ENCODE measurements at regions not wholly inside any gene's neighbourhood (a gene's known extent, or its start where the extent isn't known, plus 50 kb on each side); places are given as distances from the start of the nearest gene placed in this dataset.

- no peak overlapping the region for H3K4me3 ChIP-seq (ENCODE audit: low read length)
- DNase-seq (ENCODE audit: low read depth), result peak; percentile 53
- no peak for TF ChIP-seq CTCF (conservative IDR thresholded peaks at IDR 0.05; ENCODE audit: low read depth, low read length)
Observed at GRCh38 chr1:82225421-82226185, 424.9 kb downstream of the ADGRL2 start.

GRCh38 chr1:82223091-82223490 is 422.4 kb downstream of the ADGRL2 start:
- TF ChIP-seq CTCF (conservative IDR thresholded peaks at IDR 0.05; ENCODE audit: low read depth, low read length), result no peak
- no peak overlapping the region for H3K4me3 ChIP-seq (ENCODE audit: low read length)
- DNase-seq (ENCODE audit: low read depth), result no peak

DNA sequence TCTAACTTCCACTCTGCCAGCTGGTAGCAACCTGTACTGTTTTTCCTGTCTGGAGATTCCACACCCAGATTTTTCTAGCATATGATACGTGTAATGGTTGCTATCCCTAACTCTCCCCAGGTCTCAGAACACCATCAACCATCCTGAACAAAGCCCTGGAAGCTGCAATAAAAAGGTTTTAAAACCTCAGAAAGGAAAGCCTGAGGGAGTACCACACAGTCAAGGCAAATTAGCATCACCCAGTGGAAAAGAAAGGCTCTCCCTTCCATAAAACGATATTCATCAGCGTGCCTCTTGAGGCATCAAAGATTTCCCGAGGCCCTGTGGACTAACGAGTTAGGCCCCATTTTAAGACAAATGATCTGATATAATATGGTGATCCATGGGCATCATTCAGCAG is 421.0 kb downstream of the ADGRL2 start:
- no peak overlapping the region for H3K4me3 ChIP-seq (ENCODE audit: low read length)
- no peak for TF ChIP-seq CTCF (conservative IDR thresholded peaks at IDR 0.05; ENCODE audit: low read depth, low read length)
- no peak for DNase-seq (ENCODE audit: low read depth)

- no peak for TF ChIP-seq CTCF (conservative IDR thresholded peaks at IDR 0.05; ENCODE audit: low read depth, low read length)
- no peak for DNase-seq (ENCODE audit: low read depth)
- H3K4me3 ChIP-seq (ENCODE audit: low read length), result no peak overlapping the region
Observed at GRCh38 chr1:82220754-82221153, 420.0 kb downstream of the ADGRL2 start.

GRCh38 chr1:82219841-82220240 is 419.1 kb downstream of the ADGRL2 start:
- no peak for DNase-seq (ENCODE audit: low read depth)
- H3K4me3 ChIP-seq (ENCODE audit: low read length), result no peak overlapping the region

DNA sequence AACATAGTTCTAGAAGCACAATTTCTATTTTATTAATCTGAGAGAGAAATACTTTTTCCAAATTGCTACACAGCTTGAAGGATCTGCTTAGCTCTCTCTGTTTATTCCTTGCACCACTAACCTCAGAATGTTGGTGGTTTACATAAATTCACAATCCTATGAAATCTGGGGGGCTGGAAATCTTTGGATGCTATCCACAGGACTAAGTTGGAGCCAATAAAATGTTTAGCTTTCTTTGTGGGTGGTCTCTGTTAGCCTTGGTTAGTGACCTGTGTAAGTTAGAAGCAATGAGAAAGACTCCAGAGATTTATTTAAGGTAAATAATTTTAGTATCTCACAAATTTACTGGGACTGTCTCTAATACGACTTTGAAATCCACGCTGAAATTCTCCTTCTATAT is 418.1 kb downstream of the ADGRL2 start:
- no peak for TF ChIP-seq CTCF (conservative IDR thresholded peaks at IDR 0.05; ENCODE audit: low read depth, low read length)
- DNase-seq (ENCODE audit: low read depth), result no peak
- no peak overlapping the region for H3K4me3 ChIP-seq (ENCODE audit: low read length)

More at GRCh38 chr1:82219841-82220240, 419.1 kb downstream of the ADGRL2 start:
- TF ChIP-seq CTCF (conservative IDR thresholded peaks at IDR 0.05; ENCODE audit: low read depth, low read length), result no peak

GRCh38 chr1:82215853-82216175 is 415.1 kb downstream of the ADGRL2 start:
- DNase-seq (ENCODE audit: low read depth), result no peak
- TF ChIP-seq CTCF (conservative IDR thresholded peaks at IDR 0.05; ENCODE audit: low read depth, low read length), result no peak
- no peak overlapping the region for H3K4me3 ChIP-seq (ENCODE audit: low read length)

All from retinal pigment epithelial cell (primary cell).